ENCODE measurements at regions not wholly inside any gene's neighbourhood (a gene's known extent, or its start where the extent isn't known, plus 50 kb on each side); places are given as distances from the start of the nearest gene placed in this dataset.

- no peak for DNase-seq (ENCODE audit: low read depth)
- TF ChIP-seq CTCF (IDR thresholded peaks at IDR 0.05; ENCODE audit: low read length, missing control alignments), result no peak
- no peak overlapping the region for H3K4me3 ChIP-seq (replicated peaks; ENCODE audit: low read depth, low read length)
These were observed 76.4 kb upstream of the TMEM132C start for GRCh38 chr12:128190614-128191013.

GRCh38 chr12:128191380-128191779, 75.6 kb upstream of the TMEM132C start:
- no peak overlapping the region for H3K4me3 ChIP-seq (replicated peaks; ENCODE audit: low read depth, low read length)
- no peak for DNase-seq (ENCODE audit: low read depth)
- no peak for TF ChIP-seq CTCF (IDR thresholded peaks at IDR 0.05; ENCODE audit: low read length, missing control alignments)

- no peak overlapping the region for H3K4me3 ChIP-seq (replicated peaks; ENCODE audit: low read depth, low read length)
- TF ChIP-seq CTCF (IDR thresholded peaks at IDR 0.05; ENCODE audit: low read length, missing control alignments), result no peak
- DNase-seq (ENCODE audit: low read depth), result no peak
These were observed 62.3 kb upstream of the TMEM132C start for GRCh38 chr12:128204711-128205110.

GRCh38 chr12:128205145-128205544, 61.8 kb upstream of the TMEM132C start:
- no peak for DNase-seq (ENCODE audit: low read depth)
- H3K4me3 ChIP-seq (replicated peaks; ENCODE audit: low read depth, low read length), result no peak overlapping the region
- TF ChIP-seq CTCF (IDR thresholded peaks at IDR 0.05; ENCODE audit: low read length, missing control alignments), result no peak

- no peak for DNase-seq (ENCODE audit: low read depth)
- TF ChIP-seq CTCF (IDR thresholded peaks at IDR 0.05; ENCODE audit: low read length, missing control alignments), result no peak
- H3K4me3 ChIP-seq (replicated peaks; ENCODE audit: low read depth, low read length), result no peak overlapping the region
These were observed 61.2 kb upstream of the TMEM132C start for GRCh38 chr12:128205758-128206157.

All from fibroblast of pulmonary artery (primary cell).